C4-2B (cell line): ENCODE measurements at regions not wholly inside any gene's neighbourhood (a gene's known extent, or its start where the extent isn't known, plus 50 kb on each side); places are given as distances from the start of the nearest gene placed in this dataset.

ENCODE experiments used
- CTCF ChIP-seq: fragments of 450-650 bp; conservative IDR thresholded peaks from 2 replicates; pipeline ENCODE4 v1.5.1; 2017; ENCODE audit warnings: mild to moderate bottlenecking
- ZFX ChIP-seq: fragments of 450-650 bp; IDR thresholded peaks from 2 replicates; pipeline ENCODE4 v1.6.1; 2017

- no peak for TF ChIP-seq CTCF
- TF ChIP-seq ZFX, result no peak
These were observed 946.8 kb downstream of the GRIK2 start for GRCh38 chr6:102340311-102340710.
